Trophoblast cell (in vitro differentiated cells and primary cell): ENCODE measurements at regions not wholly inside any gene's neighbourhood (a gene's known extent, or its start where the extent isn't known, plus 50 kb on each side); places are given as distances from the start of the nearest gene placed in this dataset.

Source experiments
- DNase-seq, 2 donors: peaks; one replicate each; pipeline ENCODE4 v3.0.0-alpha.2; 2016
- H2AFZ ChIP-seq: 2 replicates; pipeline ENCODE4 v1.6.1; 2013; ENCODE audit warnings: low read length, moderate library complexity, mild to moderate bottlenecking; ENCODE audit not compliant: insufficient read depth, poor library complexity
- H2AK5ac ChIP-seq: 2 replicates; pipeline ENCODE4 v1.6.1; 2013; ENCODE audit warnings: mild to moderate bottlenecking, low read length
- H2BK120ac ChIP-seq: 2 replicates; pipeline ENCODE4 v1.6.1; 2013; ENCODE audit warnings: low read length, mild to moderate bottlenecking, moderate library complexity; ENCODE audit not compliant: insufficient read depth, poor library complexity
- H2BK12ac ChIP-seq: 2 replicates; pipeline ENCODE4 v1.6.1; 2013; ENCODE audit warnings: mild to moderate bottlenecking, low read length, moderate library complexity
- H2BK5ac ChIP-seq: 2 replicates; pipeline ENCODE4 v1.6.1; 2013; ENCODE audit warnings: low read length, low read depth, moderate library complexity, mild to moderate bottlenecking; ENCODE audit not compliant: poor library complexity
- H3K14ac ChIP-seq: 2 replicates; pipeline ENCODE4 v1.6.1; 2013; ENCODE audit warnings: mild to moderate bottlenecking, low read length
- H3K18ac ChIP-seq: 2 replicates; pipeline ENCODE4 v1.6.1; 2013; ENCODE audit warnings: mild to moderate bottlenecking, low read length
- H3K23ac ChIP-seq: 2 replicates; pipeline ENCODE4 v1.6.1; 2013; ENCODE audit warnings: low read length
- H3K27ac ChIP-seq: 2 replicates; pipeline ENCODE4 v1.5.1; 2013; ENCODE audit warnings: low read depth, mild to moderate bottlenecking, inconsistent platforms, low read length, moderate library complexity
- H3K27me3 ChIP-seq: 2 replicates; pipeline ENCODE4 v1.6.1; 2013; ENCODE audit warnings: inconsistent platforms, mild to moderate bottlenecking, low read length, moderate library complexity; ENCODE audit not compliant: insufficient read depth
- H3K36me3 ChIP-seq, 2 experiments: 1 replicate in 1 of 2; 2 replicates in 1 of 2; pipeline ENCODE4 v1.6.1; 2013; ENCODE audit warnings: low read length in 2 of 2, mild to moderate bottlenecking in 2 of 2, moderate library complexity in 1 of 2; ENCODE audit not compliant: insufficient read depth in 2 of 2, control insufficient read depth in 1 of 2
- H3K4ac ChIP-seq: 2 replicates; pipeline ENCODE4 v1.6.1; 2013; ENCODE audit warnings: low read depth, mild to moderate bottlenecking, low read length, moderate library complexity
- H3K4me1 ChIP-seq, 2 experiments: 1 replicate in 1 of 2; 2 replicates in 1 of 2; pipeline ENCODE4 v1.6.1; 2013; ENCODE audit warnings: low read length in 2 of 2, mild to moderate bottlenecking in 2 of 2, moderate library complexity in 1 of 2; ENCODE audit not compliant: insufficient read depth in 2 of 2, control insufficient read depth in 1 of 2
- H3K4me2 ChIP-seq: 2 replicates; pipeline ENCODE4 v1.6.1; 2013; ENCODE audit warnings: inconsistent platforms, mild to moderate bottlenecking, low read length, moderate library complexity
- H3K4me3 ChIP-seq: 2 replicates; pipeline ENCODE4 v1.5.1; 2013; ENCODE audit warnings: mild to moderate bottlenecking, low read depth, low read length, inconsistent platforms
- H3K79me1 ChIP-seq: one replicate; pipeline ENCODE4 v1.6.1; 2013; ENCODE audit warnings: low read length
- H3K79me2 ChIP-seq: 2 replicates; pipeline ENCODE4 v1.6.1; 2013; ENCODE audit warnings: low read length, mild to moderate bottlenecking; ENCODE audit not compliant: control insufficient read depth, insufficient read depth, poor library complexity
- H3K9ac ChIP-seq: 2 replicates; pipeline ENCODE4 v1.6.1; 2013; ENCODE audit warnings: mild to moderate bottlenecking, low read length
- H3K9me3 ChIP-seq: 2 replicates; pipeline ENCODE4 v1.6.1; 2013; ENCODE audit warnings: low read depth, mild to moderate bottlenecking, control low read depth, inconsistent platforms, low read length; ENCODE audit not compliant: insufficient read depth
- H4K12ac ChIP-seq: 2 replicates; pipeline ENCODE4 v1.6.1; 2013; ENCODE audit warnings: low read depth, mild to moderate bottlenecking, low read length, moderate library complexity
- H4K8ac ChIP-seq: 2 replicates; pipeline ENCODE4 v1.6.1; 2013; ENCODE audit warnings: low read depth, mild to moderate bottlenecking, low read length, moderate library complexity
- H4K91ac ChIP-seq: one replicate; pipeline ENCODE4 v1.6.1; 2013; ENCODE audit warnings: low read depth, mild to moderate bottlenecking, low read length, moderate library complexity
- WGBS: extraction: QIAGEN DNeasy Blood & Tissue Kit; methylation state at CpG from one replicate; pipeline ENCODE4 v1.1.7; 2013; ENCODE audit warnings: missing lambda C conversion rate; ENCODE audit not compliant: insufficient read length, insufficient coverage; ENCODE audit errors: extremely low coverage; 5-methylcytosine and 5-hydroxymethylcytosine counted together

DNA sequence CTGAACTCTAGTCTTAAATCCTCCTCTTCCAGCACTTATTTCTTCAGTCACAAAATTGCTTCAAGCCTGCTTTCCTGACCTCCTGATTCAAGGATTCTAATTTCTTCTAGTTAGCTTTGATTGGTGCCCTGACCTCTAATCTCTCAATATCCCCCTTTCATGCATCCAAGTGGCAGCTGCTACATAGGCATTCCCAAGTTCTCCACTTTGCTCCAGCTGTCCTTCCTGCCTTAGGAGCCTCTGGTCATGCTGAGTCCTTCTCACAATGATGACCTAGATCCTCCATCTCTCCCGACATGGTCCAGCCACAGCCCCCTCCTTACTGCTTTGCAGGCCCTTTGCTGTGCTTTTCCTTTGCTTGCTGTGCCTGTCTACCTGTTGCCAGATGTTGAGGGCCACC, 347.8 kb upstream of the C2CD4B start:
- Histone ChIP-seq H2AFZ (no peak overlapping the region), H3K4ac (no peak overlapping the region), H3K9ac (no peak overlapping the region), H3K79me1 (no peaks in the 10 kb centered on the region), H3K9me3 (no peaks in the 10 kb centered on the region), H4K91ac (no peak overlapping the region), H2BK120ac (no peak overlapping the region), H2BK5ac (no peak overlapping the region), H4K8ac (no peak overlapping the region), H3K4me2 (no peak overlapping the region), H3K18ac (no peak overlapping the region), H3K27me3 (no peaks in the 10 kb centered on the region), H3K36me3 (no peaks in the 10 kb centered on the region), H3K14ac (no peak overlapping the region), H3K79me2 (no peaks in the 10 kb centered on the region), H4K12ac (no peak overlapping the region), H3K4me1 (peaks cover 4% of the 10 kb centered on the region in 2 experiments), H3K4me3 (peak overlapping the region; percentile 10), H2AK5ac (no peak overlapping the region), H3K27ac (no peak overlapping the region), H2BK12ac (no peak overlapping the region), H3K23ac (no peak overlapping the region)
- no CpG with 5 or more reads among the region's 1 CpG for WGBS
- DNase-seq: no peak

- no peak overlapping the region for H3K18ac ChIP-seq
- no peak overlapping the region for H3K23ac ChIP-seq
- WGBS: no CpG with 5 or more reads among the region's 4 CpGs
Observed at GRCh38 chr15:62513893-62514292, 348.8 kb upstream of the C2CD4B start.

DNA sequence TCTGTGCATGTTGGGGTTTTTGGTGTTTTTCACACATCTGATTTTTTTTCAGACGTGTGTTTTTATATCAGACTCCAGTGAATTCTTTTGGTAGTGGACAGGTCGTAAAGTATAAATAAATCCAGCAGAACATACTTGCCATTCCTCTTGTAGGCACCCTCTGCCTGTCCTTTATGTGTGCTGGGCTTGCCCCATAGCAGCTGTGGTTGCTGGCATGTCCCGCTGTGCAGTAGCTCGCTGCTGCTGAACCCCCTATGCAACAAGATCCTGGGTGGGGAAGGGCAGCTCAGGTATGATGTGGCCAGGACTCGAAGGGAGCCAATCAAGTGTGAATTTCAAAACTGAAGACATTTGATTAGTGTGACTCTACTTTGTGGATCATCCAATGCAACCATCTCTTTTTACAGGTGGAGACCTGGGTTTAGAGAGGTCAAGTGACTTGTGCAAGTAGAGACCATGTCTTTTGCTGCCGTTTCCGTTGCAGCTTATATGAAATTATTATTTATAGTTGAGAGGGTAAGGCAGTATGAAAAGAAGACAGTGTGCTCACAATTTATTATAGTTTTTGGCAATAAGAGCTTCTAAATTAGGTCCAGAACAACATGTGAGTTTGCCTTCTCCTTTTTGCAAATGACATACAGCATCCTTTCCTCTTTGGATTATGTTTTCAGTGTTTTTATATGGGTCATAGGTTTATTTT, 350.8 kb upstream of the C2CD4B start:
- WGBS: no CpG with 5 or more reads among the region's 7 CpGs
- no peak overlapping the region for H3K4me2 ChIP-seq

More at GRCh38 chr15:62513893-62514292, 348.8 kb upstream of the C2CD4B start:
- no peaks in the 10 kb centered on the region for H3K79me1 ChIP-seq
- H3K79me2 ChIP-seq: no peaks in the 10 kb centered on the region
- H2BK120ac ChIP-seq: no peak overlapping the region
- DNase-seq: no peak
- H3K36me3 ChIP-seq: no peaks in the 10 kb centered on the region
- H3K14ac ChIP-seq: no peak overlapping the region
- H2AFZ ChIP-seq: no peak overlapping the region
- no peak overlapping the region for H4K8ac ChIP-seq
- H3K9me3 ChIP-seq: no peaks in the 10 kb centered on the region
- H3K4ac ChIP-seq: no peak overlapping the region
- no peak overlapping the region for H3K4me3 ChIP-seq
- H3K27ac ChIP-seq: no peak overlapping the region
- H2AK5ac ChIP-seq: no peak overlapping the region
- no peak overlapping the region for H4K12ac ChIP-seq
- H4K91ac ChIP-seq: no peak overlapping the region
- H3K4me1 ChIP-seq: peaks cover 4% of the 10 kb centered on the region in 2 experiments
- no peak overlapping the region for H2BK5ac ChIP-seq
- no peak overlapping the region for H2BK12ac ChIP-seq
- no peak overlapping the region for H3K9ac ChIP-seq
- no peak overlapping the region for H3K4me2 ChIP-seq
- no peaks in the 10 kb centered on the region for H3K27me3 ChIP-seq

GRCh38 chr15:62517541-62517940, 352.5 kb upstream of the C2CD4B start:
- Histone ChIP-seq H2AFZ (no peak overlapping the region), H3K36me3 (no peaks in the 10 kb centered on the region), H3K79me1 (peaks cover 10% of the 10 kb centered on the region), H2BK12ac (no peak overlapping the region), H3K27me3 (no peaks in the 10 kb centered on the region), H3K23ac (no peak overlapping the region), H3K27ac (no peak overlapping the region), H3K4ac (no peak overlapping the region), H2AK5ac (no peak overlapping the region), H3K4me2 (no peak overlapping the region), H3K79me2 (peaks cover 2% of the 10 kb centered on the region), H4K12ac (no peak overlapping the region), H3K4me1 (peaks cover 10 to 20% of the 10 kb centered on the region in 2 experiments), H3K9me3 (no peaks in the 10 kb centered on the region), H3K14ac (no peak overlapping the region), H3K18ac (no peak overlapping the region), H4K91ac (no peak overlapping the region), H3K4me3 (no peak overlapping the region), H4K8ac (no peak overlapping the region), H2BK5ac (no peak overlapping the region), H3K9ac (no peak overlapping the region), H2BK120ac (no peak overlapping the region)
- WGBS: no CpG with 5 or more reads among the region's 1 CpG
- no peak for DNase-seq

More for the DNA sequence above, 350.8 kb upstream of the C2CD4B start:
- no peak overlapping the region for H3K4me3 ChIP-seq
- H3K79me1 ChIP-seq: peaks cover under 1% of the 10 kb centered on the region
- no peak overlapping the region for H3K4ac ChIP-seq
- no peaks in the 10 kb centered on the region for H3K27me3 ChIP-seq
- no peak overlapping the region for H2BK120ac ChIP-seq
- H4K12ac ChIP-seq: no peak overlapping the region
- H4K8ac ChIP-seq: no peak overlapping the region
- no peak overlapping the region for H3K9ac ChIP-seq
- H3K4me1 ChIP-seq: peaks cover 4 to 6% of the 10 kb centered on the region in 2 experiments
- H2AK5ac ChIP-seq: no peak overlapping the region
- H2BK12ac ChIP-seq: no peak overlapping the region
- no peaks in the 10 kb centered on the region for H3K79me2 ChIP-seq
- no peak overlapping the region for H4K91ac ChIP-seq
- H3K23ac ChIP-seq: no peak overlapping the region
- no peak overlapping the region for H3K14ac ChIP-seq
- DNase-seq: no peak
- no peak overlapping the region for H2AFZ ChIP-seq
- H3K18ac ChIP-seq: no peak overlapping the region
- H3K9me3 ChIP-seq: no peaks in the 10 kb centered on the region
- H2BK5ac ChIP-seq: no peak overlapping the region
- no peaks in the 10 kb centered on the region for H3K36me3 ChIP-seq
- no peak overlapping the region for H3K27ac ChIP-seq
